ENCODE measurements at regions not wholly inside any gene's neighbourhood (a gene's known extent, or its start where the extent isn't known, plus 50 kb on each side); places are given as distances from the start of the nearest gene placed in this dataset.

DNA sequence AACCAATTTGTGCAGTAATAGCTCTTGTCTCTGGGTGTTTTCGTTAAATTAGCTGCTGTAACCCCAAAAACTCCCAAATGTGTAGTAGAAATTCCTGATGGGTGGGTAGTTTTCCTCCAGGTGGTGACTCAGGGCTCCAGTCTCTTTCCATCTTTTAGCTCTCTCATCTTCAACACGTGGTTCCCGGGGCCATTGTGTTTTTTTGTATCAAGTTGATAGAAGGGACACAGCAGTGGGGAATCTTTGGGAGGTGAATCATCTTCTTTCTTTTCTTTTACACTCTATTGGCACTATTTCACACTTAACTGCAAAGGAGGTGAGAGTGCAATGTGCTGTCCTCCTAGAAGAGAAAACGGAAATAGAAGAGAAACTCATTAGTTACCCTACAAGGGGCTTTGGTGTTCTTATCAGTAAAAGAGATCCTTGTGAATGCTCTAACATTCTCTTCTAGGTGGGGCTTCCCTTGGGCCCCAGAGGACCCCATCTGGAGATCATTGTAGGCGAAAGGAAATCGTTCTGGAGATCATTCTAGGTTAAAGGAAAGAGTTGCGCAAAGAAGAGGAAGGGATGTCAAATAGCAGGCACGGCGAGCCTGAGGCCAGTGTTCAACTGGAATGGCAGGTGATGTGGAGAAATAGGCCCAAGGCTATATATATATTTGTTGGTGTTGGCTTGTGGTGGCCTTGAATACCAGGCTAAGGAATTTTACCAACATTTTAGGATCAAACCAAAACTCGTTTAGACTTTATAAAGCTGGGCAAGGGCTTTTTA, 68.2 kb upstream of the ACSL1 start:
- DNase-seq (ENCODE audit: insufficient read length) (no peak), FAIRE-seq (no peak)
- TF ChIP-seq TAF1 (IDR thresholded peaks at IDR 0.05; ENCODE audit: borderline replicate concordance, low read depth, low read length) (no peak), POLR2A (IDR thresholded peaks at IDR 0.05; ENCODE audit: low read depth, low read length) (no peak), POLR2AphosphoS5 (IDR thresholded peaks at IDR 0.05; ENCODE audit: low read depth, low read length) (no peak)

GRCh38 chr4:184895012-184895695, 69.4 kb upstream of the ACSL1 start:
- FAIRE-seq (no peak), DNase-seq (ENCODE audit: insufficient read length) (no peak)
- TF ChIP-seq TAF1 (IDR thresholded peaks at IDR 0.05; ENCODE audit: borderline replicate concordance, low read depth, low read length) (no peak), POLR2AphosphoS5 (IDR thresholded peaks at IDR 0.05; ENCODE audit: low read depth, low read length) (no peak), POLR2A (IDR thresholded peaks at IDR 0.05; ENCODE audit: low read depth, low read length) (no peak)

- peak; percentile 92 for FAIRE-seq
- peak; percentile 37 for DNase-seq (ENCODE audit: insufficient read length)
- TF ChIP-seq TAF1 (IDR thresholded peaks at IDR 0.05; ENCODE audit: borderline replicate concordance, low read depth, low read length) = no peak
- TF ChIP-seq POLR2AphosphoS5 (IDR thresholded peaks at IDR 0.05; ENCODE audit: low read depth, low read length) = 0 out of 2 replicates have a peak, but pooled peaks have one; percentile 25
Measured at GRCh38 chr4:184896868-184897715, 71.3 kb upstream of the ACSL1 start.

DNA sequence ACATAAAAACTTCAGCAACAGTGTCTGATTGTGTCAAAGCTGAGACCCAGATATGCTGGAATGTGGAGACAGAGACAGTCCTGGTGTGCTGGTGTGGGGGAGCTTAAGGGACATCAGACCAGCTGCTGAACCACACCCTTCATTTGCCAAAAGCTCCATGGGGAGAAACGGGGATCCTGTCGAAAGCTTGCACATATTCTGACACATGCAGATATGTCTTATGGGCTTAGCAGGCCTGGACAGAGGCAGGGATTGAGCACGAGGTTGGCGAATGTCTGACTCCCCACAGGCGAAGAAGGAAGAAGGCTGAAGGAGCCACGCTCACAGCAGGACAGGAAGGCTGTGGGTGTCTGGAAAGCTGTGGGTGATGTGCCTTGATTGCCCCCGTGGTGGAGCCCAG, 72.1 kb upstream of the ACSL1 start:
- TF ChIP-seq TAF1 (IDR thresholded peaks at IDR 0.05; ENCODE audit: borderline replicate concordance, low read depth, low read length) (no peak), POLR2AphosphoS5 (IDR thresholded peaks at IDR 0.05; ENCODE audit: low read depth, low read length) (no peak), POLR2A (IDR thresholded peaks at IDR 0.05; ENCODE audit: low read depth, low read length) (no peak)
- FAIRE-seq = no peak
- no peak for DNase-seq (ENCODE audit: insufficient read length)

DNA sequence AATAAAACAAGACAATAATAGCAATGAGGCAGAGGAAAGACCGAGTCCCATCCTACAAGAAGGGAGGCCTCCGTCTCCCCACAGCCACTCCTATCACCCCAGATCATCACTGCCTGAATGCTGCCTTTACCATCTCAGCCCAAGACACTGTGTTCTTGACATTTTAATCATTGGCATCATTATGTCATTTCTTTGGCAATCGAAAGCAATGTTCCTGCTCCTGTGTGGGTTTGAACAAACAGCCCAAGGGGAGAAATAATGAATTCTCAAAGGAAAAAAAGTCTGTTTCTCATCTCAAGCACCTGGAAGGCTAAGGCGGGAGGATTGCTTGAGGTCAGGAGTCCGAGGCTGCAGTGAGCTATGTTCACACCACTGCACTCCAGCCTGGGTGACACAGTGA, 73.0 kb upstream of the ACSL1 start:
- no peak for TF ChIP-seq POLR2AphosphoS5 (IDR thresholded peaks at IDR 0.05; ENCODE audit: low read depth, low read length)
- no peak for TF ChIP-seq TAF1 (IDR thresholded peaks at IDR 0.05; ENCODE audit: borderline replicate concordance, low read depth, low read length)
- no peak for TF ChIP-seq POLR2A (IDR thresholded peaks at IDR 0.05; ENCODE audit: low read depth, low read length)
- no peak for DNase-seq (ENCODE audit: insufficient read length)
- no peak for FAIRE-seq

- DNase-seq (ENCODE audit: insufficient read length) (no peak), FAIRE-seq (peak; percentile 9)
- TF ChIP-seq POLR2AphosphoS5 (IDR thresholded peaks at IDR 0.05; ENCODE audit: low read depth, low read length) (no peak), TAF1 (IDR thresholded peaks at IDR 0.05; ENCODE audit: borderline replicate concordance, low read depth, low read length) (no peak), POLR2A (IDR thresholded peaks at IDR 0.05; ENCODE audit: low read depth, low read length) (no peak)
Measured at GRCh38 chr4:184899261-184900134, 73.7 kb upstream of the ACSL1 start.

- DNase-seq (ENCODE audit: insufficient read length) (no peak), FAIRE-seq (no peak)
- TF ChIP-seq POLR2AphosphoS5 (IDR thresholded peaks at IDR 0.05; ENCODE audit: low read depth, low read length) = no peak
- TF ChIP-seq TAF1 (IDR thresholded peaks at IDR 0.05; ENCODE audit: borderline replicate concordance, low read depth, low read length) = no peak
- no peak for TF ChIP-seq POLR2A (IDR thresholded peaks at IDR 0.05; ENCODE audit: low read depth, low read length)
Measured at GRCh38 chr4:184900184-184900583, 74.4 kb upstream of the ACSL1 start.

GRCh38 chr4:184902550-184902949, 76.8 kb upstream of the ACSL1 start:
- TF ChIP-seq TAF1 (IDR thresholded peaks at IDR 0.05; ENCODE audit: borderline replicate concordance, low read depth, low read length) (no peak), POLR2AphosphoS5 (IDR thresholded peaks at IDR 0.05; ENCODE audit: low read depth, low read length) (no peak)
- DNase-seq (ENCODE audit: insufficient read length) (no peak), FAIRE-seq (no peak)

- TF ChIP-seq POLR2AphosphoS5 (IDR thresholded peaks at IDR 0.05; ENCODE audit: low read depth, low read length) (no peak), TAF1 (IDR thresholded peaks at IDR 0.05; ENCODE audit: borderline replicate concordance, low read depth, low read length) (no peak), POLR2A (IDR thresholded peaks at IDR 0.05; ENCODE audit: low read depth, low read length) (no peak)
- FAIRE-seq = no peak
- DNase-seq (ENCODE audit: insufficient read length) = no peak
Measured at GRCh38 chr4:184906480-184907097, 80.8 kb upstream of the ACSL1 start.

DNA sequence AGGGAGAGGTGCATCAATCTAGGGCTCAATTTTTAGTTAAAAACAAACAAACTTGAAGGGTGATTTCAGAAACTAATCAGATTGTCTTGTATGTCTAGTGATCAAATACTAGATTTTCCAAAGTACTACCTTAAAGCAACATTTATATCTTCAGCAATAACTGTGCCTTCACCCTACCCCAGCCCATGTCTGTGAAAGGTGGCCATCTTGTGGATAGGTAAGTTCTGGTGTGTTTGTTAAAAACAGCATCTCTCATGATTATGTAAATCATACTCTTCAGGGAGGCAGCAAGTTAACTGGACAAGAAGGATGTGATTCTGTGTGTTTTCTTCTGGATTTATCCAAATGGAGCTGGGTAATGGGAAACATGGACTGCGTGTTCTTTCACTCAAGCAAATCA, 81.4 kb upstream of the ACSL1 start:
- TF ChIP-seq TAF1 (IDR thresholded peaks at IDR 0.05; ENCODE audit: borderline replicate concordance, low read depth, low read length) = no peak
- peak; percentile 36 for FAIRE-seq
- no peak for DNase-seq (ENCODE audit: insufficient read length)

All from GM12892 (cell line).